GM19467 (cell line): ENCODE measurements at regions not wholly inside any gene's neighbourhood (a gene's known extent, or its start where the extent isn't known, plus 50 kb on each side); places are given as distances from the start of the nearest gene placed in this dataset.
"Not testable (repeated sequence)": the region's sequence is repeated elsewhere in the genome, so short reads cannot be mapped to it uniquely, and the experiment has no call there.

Experiments
- ATAC-seq: cut with Tn5 transposase; IDR thresholded peaks from one replicate; pipeline ENCODE4 v1.9.1; 2021; ENCODE audit warnings: mild to moderate bottlenecking, moderate library complexity; ENCODE audit not compliant: unreplicated experiment

DNA sequence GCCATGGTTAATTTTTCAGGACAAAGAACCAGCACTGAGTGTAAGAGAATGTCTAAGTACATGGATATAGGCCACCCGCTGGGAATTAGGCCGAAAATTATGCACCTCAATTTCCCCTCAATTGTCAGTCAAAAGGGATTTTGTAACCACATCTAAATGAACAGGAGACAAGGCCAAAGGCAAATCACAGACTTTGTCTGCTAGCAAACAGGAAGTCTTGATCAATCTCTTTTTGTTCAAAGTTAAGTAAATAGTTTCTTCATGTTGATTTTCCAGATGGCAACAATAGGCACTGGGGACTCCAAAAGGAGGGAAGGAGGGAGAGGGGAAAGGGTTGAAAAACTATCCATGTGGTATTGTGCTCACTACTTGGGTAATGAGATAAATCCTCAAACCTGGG, 276.0 kb downstream of the COG6 start:
- ATAC-seq: no peak

DNA sequence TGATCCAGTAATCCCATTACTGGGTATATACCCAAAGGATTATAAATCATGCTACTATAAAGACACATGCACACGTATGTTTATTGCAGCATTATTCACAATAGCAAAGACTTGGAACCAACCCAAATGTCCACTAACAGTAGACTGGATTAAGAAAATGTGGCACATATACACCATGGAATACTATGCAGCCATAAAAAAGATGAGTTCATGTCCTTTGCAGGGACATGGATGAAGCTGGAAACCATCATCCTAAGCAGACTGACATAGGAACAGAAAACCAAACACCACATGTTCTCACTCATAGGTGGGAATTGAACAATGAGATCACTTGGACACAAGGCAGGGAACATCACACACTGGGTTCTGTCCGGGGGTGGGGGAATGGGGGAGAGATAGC, 277.1 kb downstream of the COG6 start:
- not testable (repeated sequence) for ATAC-seq

DNA sequence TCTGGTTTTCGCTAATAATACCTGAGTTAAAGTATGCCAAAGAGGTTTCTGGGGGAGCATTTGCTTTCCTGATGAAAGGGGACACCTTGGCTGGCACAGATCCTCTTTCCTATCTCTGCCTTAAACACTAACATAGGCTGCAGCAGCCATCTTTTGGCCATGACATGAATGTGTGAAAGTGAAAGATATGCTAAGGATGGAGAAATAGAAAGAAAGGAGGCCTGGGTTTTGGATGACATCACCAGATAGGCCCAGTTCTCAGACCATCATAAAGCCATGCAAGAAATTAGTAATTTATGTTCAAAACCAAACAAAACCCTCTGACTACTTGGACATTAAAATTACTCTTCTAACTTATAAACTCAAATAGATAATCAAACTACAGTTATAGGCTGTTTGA, 279.7 kb downstream of the COG6 start:
- ATAC-seq: no peak

DNA sequence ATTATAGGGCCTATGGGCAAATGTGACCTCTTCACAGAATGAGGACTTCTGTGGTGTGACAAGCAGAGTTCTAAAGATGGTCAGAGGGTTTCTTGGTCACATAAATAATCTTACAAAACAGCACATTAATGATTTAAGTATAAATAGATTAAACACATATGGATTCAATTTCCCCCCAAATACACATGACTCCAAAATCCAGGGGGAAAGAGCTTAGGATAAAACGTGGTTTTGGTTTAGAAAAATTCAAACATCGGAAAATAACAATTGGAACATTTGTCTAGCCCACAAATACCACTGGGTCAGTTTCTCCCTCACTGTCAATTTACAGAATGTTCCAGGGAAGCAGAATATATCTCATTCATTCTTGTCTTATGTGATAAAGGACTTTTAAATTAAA, 283.1 kb downstream of the COG6 start:
- no peak for ATAC-seq

DNA sequence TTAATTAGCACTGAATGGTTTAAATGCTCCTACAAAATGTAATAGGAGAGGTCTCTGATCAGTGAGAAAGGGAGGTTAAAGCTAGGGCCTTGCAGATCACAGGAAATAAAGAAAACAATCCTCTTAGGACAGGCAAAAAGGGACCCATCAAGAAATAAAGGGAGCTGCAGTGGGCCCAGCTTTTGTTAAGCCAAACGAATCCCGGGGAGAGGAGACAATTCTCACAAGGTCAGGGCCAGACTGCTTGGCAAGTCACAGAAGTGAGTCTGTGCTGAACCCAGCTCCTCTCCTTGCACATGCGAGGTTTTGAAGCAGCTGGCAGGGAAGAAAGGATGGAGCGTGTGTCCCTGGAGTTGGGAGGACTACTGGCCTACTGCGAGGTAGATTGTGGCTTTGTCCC, 285.8 kb downstream of the COG6 start:
- ATAC-seq: no peak

DNA sequence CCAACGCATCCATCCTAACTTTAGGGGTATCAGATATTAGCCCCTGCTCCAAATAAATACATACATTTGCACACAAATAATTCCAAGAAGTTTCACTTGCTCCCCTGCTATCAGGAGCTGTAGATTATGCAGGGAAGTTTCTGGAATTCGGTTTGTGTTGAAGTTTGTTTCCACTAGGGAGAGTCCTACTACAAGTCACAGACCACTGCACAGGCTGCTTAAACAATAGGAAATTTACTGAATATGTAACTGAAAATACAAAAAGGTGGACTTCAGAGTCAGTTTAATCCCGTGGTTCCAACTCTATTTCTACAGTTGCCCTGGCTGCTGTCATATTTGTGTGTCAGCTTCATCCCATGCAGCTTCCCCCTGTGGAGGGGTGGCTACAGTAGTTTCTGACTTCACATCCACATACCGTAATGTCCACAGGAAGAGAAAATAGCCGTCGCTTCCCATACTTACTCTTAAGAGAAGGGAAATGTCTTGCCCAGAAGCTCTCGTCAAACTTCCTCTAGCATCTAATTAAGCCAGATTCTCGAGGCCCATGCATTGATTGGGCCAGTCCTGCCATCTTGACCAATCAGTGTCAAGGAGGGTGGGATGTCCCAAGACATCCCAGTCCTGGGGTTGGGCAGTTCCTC, 286.6 kb downstream of the COG6 start:
- no peak for ATAC-seq

DNA sequence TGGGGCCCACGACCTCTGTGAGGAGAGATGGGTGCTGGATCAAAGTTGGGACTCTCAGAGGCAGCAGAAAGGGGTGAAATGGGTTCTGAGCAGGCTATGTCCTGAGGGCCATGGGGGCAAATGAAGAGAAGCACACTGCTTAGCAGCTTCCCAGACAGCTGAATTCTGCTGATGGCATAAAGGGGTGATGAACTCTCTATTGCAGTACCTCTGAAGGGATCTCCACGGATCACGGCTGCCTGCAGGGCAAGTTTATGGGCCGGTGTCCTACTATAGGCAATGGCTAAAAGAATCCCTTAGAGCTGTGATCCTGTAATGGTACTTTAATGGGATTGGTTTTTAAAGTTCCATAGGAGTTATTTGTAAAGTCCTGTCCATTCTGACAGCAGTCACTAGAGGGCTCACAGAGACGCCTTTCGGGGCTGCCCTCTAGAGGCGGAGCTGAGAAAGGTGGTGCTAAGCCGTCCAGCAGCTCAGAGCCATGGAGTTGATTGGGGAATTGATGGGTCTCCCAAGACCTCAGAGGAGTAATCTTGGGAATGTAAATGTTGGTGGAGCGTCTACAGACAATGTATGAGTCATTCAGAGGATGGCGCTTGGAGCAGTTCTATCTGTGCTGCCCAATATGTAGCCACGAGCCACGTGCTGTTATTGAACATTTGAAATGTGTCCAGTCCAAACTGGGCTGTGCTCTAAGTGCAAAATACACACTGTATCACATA, 287.3 kb downstream of the COG6 start:
- ATAC-seq: peak; percentile 90

DNA sequence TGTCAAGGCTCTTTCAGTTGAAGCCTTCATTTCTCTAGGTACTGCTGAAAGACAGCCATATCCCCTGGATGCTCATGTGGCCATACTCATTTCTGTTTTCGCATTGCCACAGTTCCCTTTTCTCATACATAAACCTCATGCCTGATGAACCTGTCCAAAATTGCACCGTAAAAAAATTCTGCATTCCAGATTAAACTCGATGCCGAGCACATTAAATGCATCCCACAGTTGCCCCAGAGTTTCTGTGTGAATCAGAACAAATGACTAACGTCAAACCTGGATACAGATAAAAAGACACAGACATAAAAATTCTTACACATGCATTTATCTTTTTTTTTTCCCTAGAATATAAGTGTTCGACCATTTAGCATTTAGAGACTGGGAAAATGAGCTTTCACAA, 288.2 kb downstream of the COG6 start:
- no peak for ATAC-seq

DNA sequence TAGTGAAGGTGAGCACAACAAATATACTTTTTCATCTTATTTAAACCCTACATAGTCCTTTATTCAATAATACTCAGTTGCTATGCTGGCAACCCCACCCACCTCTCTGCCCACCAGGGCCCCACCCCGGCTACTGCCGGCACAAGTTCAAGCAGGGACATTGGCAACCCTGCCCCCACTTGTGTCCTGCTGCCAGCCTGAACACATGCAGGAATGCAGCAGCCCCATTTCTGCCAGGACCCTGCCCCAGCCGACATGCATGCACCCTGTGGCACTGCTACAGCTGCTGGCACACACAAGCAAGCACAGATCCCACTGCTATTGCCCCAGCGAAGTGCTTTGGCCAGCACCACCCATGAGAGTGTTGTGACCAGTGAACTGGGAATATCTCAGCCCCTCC, 289.8 kb downstream of the COG6 start:
- ATAC-seq: no peak

DNA sequence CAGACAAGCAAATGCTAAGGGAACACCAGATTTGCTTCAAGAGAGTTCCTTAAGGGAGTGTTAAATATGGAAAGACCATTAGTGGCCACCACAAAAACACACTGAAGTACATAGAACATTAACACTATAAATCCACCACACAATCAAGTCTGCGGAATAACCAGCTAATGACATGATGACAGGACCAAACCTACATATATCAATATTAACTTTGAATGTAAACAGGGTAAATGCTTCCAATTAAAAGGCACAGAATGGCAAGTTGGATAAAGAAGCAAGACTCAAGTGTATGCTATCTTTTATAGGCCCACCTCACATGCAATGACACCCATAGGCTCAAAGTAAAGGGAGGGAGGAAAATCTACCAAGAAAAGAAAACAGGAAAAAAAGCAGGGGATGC, 291.3 kb downstream of the COG6 start:
- no peak for ATAC-seq

DNA sequence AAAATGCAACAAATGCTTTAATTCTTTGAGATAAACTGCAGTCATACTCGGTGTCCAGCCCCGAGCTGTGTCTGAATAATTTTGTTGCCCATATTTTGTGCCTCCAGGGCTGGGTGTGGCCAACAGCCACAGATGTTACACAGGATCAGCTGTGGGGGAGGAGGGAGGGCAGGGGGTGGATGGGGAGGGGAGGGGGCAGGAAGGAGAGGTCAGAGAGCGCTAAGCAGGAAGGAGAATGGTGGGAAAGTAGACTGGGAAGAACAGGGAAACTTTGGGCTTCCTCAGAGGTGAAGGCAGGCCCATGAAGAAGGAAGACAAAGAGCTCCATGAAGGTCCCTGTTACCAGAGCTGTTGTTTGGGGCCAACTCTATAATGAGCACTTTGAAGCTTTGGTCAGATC, 295.8 kb downstream of the COG6 start:
- no peak for ATAC-seq

DNA sequence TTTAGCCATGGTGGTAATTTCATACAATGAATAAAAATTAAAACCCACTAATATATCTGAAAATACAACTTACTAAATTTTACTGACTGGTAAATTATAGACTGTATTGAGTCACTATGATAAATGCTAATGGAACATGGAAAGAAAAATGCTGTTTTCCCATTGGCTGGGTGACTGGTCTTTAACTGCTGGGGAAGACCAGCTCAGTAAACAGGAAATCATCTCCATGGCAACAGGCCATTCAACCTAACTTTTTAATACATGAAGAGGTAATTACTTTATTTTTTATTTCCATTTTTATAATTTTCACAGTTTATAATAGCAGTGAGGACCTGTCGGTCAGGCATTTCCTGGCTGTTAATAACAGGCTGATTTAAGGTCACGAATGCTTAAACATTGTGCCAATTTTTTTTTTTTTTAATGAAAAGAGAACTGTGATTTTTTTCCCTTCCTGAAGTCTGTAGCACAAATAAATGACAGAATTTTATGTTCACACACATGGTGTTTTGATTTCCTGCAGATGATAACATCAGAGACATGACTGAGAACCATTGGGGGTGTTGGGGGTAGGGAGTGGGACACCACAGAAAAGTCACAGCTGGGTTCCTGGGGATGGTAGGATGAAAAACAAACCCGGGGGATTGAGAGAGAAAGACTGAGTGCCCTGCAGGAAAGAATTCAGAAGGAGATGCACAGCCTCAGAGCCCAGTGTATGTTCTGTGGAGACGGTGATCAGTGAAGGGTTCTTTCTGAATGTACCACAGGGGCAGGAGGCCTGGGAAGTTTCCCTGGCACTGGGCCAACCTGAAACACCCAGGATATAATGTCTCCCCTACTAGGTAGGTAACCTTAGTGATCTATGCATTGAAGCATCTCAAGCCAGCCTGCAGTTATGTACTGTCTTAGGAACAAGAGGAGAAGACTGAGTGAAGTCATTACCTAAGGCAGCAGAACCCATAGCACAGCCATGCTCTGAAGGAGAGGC, 297.1 kb downstream of the COG6 start:
- ATAC-seq: no peak

DNA sequence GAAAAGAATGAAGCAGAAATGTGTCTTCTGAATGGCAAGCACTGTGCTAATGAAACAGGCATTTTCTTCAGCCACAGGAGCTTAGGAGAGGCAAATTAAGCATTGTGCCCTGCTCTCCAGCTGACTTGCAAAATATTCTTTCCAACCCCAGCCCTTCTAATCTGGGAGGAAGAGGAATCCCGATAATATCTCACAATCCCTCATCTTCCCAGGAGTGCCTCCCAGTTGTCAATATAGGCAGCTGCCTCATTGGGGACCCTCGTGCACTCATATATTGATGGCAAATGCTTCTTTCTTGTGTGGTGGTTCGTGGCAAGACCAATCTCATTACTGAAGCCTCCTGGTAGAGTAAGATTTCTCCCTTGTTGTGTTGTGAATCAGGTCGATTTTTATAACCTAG, 299.0 kb downstream of the COG6 start:
- no peak for ATAC-seq

DNA sequence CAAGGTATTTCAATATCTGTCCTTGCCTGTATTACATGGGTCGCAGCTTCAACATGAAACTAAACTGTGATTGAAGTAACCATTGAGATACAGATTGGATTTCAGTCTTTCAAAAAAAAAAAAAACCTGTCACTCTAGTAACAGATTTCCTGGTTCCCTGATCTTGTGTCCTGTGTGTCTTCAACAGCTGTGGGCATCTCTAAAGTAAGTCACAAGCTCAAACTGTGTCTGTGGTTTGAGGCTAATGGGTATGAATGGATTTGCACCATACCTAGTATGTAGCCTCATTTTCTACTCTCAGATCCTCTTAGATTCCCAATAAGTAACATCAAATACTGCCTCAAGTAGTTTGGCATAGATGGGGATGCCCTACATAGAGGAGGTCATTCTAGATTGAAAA, 300.1 kb downstream of the COG6 start:
- ATAC-seq: peak; percentile 30

DNA sequence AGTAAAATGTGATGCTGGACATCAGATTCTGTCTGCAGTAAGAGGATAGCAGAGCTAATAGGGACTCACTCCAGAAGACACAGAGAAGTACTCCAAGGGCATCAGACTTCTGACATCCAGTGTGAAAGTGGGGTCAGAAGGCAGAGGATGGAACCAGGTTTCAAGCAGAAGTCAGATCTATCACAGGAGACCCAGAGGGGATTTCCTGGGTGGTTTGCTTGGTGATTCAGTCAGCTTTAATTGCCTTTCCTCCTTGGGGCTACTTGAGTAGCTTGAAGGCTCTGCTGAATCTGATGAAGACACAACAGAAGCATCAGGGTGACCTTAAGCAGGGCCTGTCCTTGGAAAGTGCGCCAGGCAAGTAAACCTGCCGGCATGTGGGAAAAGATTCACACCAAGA, 300.6 kb downstream of the COG6 start:
- ATAC-seq: peak; percentile 45

DNA sequence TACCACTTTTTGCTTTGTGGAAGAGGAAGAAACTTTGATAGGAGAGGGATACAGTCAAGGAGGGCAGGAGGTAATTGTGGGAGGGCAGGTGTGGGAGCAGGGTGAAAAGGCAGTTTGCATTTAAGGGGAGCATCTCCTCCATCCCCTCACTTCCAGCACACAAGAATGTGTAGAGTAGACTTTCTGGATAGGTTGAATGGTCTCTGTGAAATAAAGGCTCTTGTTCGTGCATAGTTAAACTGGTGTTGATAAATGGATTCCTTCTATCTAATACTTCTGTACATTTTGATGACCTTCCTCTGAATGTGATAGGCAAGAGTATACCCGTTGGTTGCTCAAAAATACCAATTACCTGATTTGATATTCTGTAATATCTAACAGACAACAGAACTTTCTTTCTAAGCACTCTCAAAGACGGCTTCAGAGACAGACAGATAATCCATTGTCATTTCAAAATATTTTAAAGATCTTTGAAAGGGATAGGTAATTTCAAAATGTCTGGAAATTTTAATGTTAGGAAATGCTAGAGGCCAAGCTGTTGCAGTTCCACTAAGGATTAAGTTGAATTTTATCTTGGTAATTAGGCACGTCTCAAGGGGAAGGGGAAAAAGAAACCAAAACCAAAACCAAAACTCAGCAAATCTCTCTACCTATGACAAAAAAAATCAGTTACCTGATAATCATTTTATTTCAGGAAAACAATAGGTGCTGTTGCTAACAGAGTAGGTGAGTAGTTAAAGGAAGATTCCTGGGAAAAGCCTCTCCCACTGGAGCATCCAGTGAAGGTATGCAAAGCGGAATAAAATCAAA, 302.6 kb downstream of the COG6 start:
- ATAC-seq: no peak

DNA sequence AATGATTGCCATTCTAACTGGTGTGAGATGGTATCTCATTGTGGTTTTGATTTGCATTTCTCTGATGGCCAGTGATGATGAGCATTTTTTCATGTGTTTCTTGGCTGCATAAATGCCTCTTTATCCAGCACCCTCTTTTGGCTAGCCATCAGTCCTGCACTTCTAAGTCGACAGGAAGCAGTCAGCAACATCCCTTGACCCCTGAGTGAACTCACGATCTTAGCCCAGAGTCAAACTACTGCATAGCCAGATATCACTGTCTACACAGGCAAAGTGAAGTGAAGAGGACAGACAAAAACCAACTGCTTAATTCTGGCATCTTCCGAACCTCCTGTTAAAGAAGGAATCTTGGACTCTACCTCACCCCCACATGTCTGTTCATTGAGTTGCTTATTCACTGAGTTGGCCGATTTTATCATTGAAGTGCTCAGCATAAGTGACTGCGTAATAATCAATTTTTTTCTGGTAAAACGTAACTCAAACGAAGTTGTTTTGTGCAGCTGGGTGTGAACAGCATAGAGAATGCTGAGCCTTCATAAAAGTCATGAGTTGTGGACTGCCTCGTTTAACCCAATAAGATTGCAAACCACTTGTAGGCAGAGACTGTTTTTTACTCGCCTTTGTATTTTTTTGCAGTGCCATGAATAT, 304.2 kb downstream of the COG6 start:
- no peak for ATAC-seq

DNA sequence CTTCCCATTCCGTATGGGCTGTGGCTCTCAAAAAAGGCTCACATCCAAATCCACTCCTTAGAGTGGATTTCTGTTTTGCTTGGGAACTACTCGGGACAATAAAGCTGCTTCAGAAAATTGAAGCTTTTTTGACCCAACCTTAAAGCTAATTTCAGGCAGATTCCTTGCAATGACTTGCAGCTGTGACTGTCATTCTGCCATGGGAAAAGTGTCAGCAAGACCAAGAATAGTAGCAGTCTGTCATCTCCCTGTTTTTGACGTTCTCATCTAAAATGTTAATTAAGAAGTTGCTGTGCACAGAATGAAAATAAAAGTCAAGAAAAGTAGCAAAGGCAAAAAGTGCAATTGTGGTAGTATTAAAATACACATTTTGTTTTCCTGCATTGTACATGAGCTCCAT, 304.7 kb downstream of the COG6 start:
- no peak for ATAC-seq

DNA sequence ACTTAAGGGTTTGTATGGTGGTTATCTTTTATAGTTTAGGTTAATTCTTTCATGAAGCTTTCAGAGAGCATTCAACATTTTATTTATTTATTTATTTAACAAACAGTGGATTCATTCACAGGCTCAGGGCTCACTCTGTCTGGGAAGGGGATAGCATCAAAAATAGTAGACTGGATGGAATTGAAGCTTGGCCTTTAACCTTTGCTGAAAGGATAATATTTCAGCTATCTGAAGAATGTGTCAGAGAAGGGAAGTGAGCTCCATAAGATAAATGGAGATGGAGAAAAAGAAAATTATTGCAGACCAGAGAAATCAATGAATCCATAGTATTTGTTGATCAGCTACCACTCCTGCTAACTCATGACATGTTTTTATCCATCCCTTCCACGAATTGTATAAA, 305.6 kb downstream of the COG6 start:
- ATAC-seq: no peak

DNA sequence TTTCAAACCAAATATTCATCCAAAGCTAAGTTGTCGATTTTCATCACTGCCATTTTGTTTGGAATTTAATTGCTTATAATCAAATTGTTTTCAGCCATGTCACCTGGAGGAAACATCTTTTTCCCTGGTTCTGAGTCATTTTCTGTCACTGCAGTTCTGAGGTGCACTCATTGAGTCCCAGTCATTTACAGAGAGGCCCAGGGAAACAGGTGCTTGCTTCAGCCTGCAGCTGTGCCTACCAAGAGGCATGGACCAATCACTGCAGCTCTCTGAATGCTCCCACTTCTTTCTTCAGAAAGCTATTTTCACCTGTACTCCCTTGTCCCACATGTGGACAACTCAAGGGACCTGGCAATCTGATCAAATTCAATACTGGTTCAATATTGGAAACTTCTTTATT, 308.1 kb downstream of the COG6 start:
- no peak for ATAC-seq
